C4-2B (cell line): ENCODE measurements at regions not wholly inside any gene's neighbourhood (a gene's known extent, or its start where the extent isn't known, plus 50 kb on each side); places are given as distances from the start of the nearest gene placed in this dataset.
"Not testable (repeated sequence)": the region's sequence is repeated elsewhere in the genome, so short reads cannot be mapped to it uniquely, and the experiment has no call there.

Source experiments
- H3K27ac ChIP-seq: fragments of 450-650 bp; 2 replicates; pipeline ENCODE4 v1.5.1; 2017
- ZFX ChIP-seq: fragments of 450-650 bp; IDR thresholded peaks from 2 replicates; pipeline ENCODE4 v1.6.1; 2017
- TF ChIP-seq, protein P1 (sequence below): fragments of 450-650 bp; conservative IDR thresholded peaks from 2 replicates; pipeline ENCODE4 v1.5.1; 2017; ENCODE audit warnings: mild to moderate bottlenecking

- TF ChIP-seq, protein P1, sequence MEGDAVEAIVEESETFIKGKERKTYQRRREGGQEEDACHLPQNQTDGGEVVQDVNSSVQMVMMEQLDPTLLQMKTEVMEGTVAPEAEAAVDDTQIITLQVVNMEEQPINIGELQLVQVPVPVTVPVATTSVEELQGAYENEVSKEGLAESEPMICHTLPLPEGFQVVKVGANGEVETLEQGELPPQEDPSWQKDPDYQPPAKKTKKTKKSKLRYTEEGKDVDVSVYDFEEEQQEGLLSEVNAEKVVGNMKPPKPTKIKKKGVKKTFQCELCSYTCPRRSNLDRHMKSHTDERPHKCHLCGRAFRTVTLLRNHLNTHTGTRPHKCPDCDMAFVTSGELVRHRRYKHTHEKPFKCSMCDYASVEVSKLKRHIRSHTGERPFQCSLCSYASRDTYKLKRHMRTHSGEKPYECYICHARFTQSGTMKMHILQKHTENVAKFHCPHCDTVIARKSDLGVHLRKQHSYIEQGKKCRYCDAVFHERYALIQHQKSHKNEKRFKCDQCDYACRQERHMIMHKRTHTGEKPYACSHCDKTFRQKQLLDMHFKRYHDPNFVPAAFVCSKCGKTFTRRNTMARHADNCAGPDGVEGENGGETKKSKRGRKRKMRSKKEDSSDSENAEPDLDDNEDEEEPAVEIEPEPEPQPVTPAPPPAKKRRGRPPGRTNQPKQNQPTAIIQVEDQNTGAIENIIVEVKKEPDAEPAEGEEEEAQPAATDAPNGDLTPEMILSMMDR = no peak
- no peak for TF ChIP-seq ZFX
- H3K27ac ChIP-seq = no peak overlapping the region
Observed at GRCh38 chr7:145845345-145845744, 271.3 kb upstream of the CNTNAP2 start.

GRCh38 chr7:145839814-145840213, 276.8 kb upstream of the CNTNAP2 start:
- TF ChIP-seq, protein P1 = no peak
- TF ChIP-seq ZFX = no peak
- H3K27ac ChIP-seq = no peak overlapping the region

GRCh38 chr7:145831616-145832206, 284.9 kb upstream of the CNTNAP2 start:
- no peak overlapping the region for H3K27ac ChIP-seq
- TF ChIP-seq, protein P1 = no peak
- TF ChIP-seq ZFX = no peak

GRCh38 chr7:145817687-145818086, 298.9 kb upstream of the CNTNAP2 start:
- TF ChIP-seq ZFX = no peak
- TF ChIP-seq, protein P1 = no peak
- H3K27ac ChIP-seq = no peak overlapping the region

GRCh38 chr7:145812218-145812617, 304.4 kb upstream of the CNTNAP2 start:
- no peak overlapping the region for H3K27ac ChIP-seq
- TF ChIP-seq, protein P1 = no peak
- TF ChIP-seq ZFX = no peak

GRCh38 chr7:145805496-145805895, 311.1 kb upstream of the CNTNAP2 start:
- H3K27ac ChIP-seq = not testable (repeated sequence)

DNA sequence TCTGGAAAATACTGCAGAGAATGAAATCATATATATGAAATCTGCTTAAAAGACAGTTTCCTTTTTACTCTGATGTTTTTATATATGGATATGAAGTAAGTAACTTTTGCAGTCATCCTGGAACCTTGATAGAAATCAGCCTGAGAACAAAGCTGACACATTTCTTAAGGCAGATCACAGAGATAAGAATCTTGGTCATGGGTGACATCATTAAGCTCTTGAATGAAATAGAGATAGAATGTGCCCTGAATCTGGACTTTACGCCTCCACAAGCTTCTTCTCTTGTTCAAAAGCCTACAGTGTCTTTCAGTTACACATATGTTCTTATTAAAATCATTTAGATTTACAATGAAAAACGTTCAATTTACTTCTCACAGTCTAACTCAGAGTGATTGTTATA, 319.1 kb upstream of the CNTNAP2 start:
- H3K27ac ChIP-seq = no peak overlapping the region
- no peak for TF ChIP-seq ZFX
- TF ChIP-seq, protein P1 = no peak

DNA sequence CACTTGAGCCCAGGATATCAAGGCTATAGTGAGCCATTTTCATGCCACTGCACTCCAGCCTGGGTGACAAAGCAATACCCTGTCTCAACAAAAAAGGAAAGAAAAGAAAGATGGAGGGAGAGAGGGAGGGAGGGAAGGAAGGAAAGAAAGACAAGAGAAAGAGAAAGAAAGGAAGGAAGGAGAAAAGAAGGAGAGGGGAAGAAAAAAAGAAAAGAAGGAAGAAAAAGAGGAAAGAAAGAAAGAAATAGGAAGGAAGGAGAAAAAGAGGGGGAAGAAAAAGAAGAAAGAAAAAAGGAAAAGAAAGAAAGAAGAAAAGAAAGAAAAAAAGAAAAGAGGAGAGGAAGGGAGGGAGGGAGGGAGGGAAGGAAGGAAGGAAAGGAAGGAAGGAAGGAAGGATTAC, 321.5 kb upstream of the CNTNAP2 start:
- no peak for TF ChIP-seq ZFX
- TF ChIP-seq, protein P1 = no peak
- no peak overlapping the region for H3K27ac ChIP-seq
